ENCODE measurements at regions not wholly inside any gene's neighbourhood (a gene's known extent, or its start where the extent isn't known, plus 50 kb on each side); places are given as distances from the start of the nearest gene placed in this dataset.

DNA sequence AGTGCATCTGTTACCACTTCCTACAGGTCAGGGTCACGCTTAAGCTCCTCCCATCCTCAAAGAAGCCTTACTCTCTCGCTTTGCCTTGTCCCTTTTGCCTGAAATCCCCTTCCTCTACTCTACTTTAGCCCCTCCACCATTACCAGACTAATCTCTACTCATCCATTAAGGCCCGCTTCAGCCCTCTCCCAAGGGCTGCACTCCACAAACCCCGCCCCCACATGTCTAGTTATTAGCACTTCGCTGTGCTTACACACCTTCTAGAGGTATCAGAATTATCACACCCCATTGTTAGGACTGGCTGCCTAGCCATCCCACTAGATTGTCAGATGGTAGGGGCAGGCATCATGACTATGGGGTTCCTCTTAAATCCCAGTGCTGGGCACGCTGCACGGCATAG, 565.7 kb upstream of the WWC1 start:
- TF ChIP-seq ATF3 (IDR thresholded peaks at IDR 0.05): no peak
- no peak for TF ChIP-seq RAD21 (IDR thresholded peaks at IDR 0.05)
- TF ChIP-seq TAF1 (conservative IDR thresholded peaks at IDR 0.05): no peak
- TF ChIP-seq, protein P1, sequence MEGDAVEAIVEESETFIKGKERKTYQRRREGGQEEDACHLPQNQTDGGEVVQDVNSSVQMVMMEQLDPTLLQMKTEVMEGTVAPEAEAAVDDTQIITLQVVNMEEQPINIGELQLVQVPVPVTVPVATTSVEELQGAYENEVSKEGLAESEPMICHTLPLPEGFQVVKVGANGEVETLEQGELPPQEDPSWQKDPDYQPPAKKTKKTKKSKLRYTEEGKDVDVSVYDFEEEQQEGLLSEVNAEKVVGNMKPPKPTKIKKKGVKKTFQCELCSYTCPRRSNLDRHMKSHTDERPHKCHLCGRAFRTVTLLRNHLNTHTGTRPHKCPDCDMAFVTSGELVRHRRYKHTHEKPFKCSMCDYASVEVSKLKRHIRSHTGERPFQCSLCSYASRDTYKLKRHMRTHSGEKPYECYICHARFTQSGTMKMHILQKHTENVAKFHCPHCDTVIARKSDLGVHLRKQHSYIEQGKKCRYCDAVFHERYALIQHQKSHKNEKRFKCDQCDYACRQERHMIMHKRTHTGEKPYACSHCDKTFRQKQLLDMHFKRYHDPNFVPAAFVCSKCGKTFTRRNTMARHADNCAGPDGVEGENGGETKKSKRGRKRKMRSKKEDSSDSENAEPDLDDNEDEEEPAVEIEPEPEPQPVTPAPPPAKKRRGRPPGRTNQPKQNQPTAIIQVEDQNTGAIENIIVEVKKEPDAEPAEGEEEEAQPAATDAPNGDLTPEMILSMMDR (IDR thresholded peaks at IDR 0.05; ENCODE audit: low read depth, low read length, missing input control): no peak
- TF ChIP-seq YY1 (IDR thresholded peaks at IDR 0.05): no peak

All from liver (tissue), 3 donors.